Transverse colon (tissue), 4 donors: ENCODE measurements at regions not wholly inside any gene's neighbourhood (a gene's known extent, or its start where the extent isn't known, plus 50 kb on each side); places are given as distances from the start of the nearest gene placed in this dataset.

Experiments
- DNase-seq: peaks from one replicate; pipeline ENCODE4 v3.0.0-alpha.2; 2019
- H3K27ac ChIP-seq, 4 donors: fragments of 200-600 bp; sonication (generic); 2 replicates each; pipeline ENCODE4 v1.5.1; 2016 to 2018; ENCODE audit warnings: inconsistent platforms in 4 of 4
- H3K27me3 ChIP-seq: fragments of 200-600 bp; sonication (generic); 2 replicates; pipeline ENCODE4 v1.5.1; 2017; ENCODE audit warnings: inconsistent platforms
- H3K36me3 ChIP-seq, 4 donors: fragments of 200-600 bp; sonication (generic); 2 replicates each; pipeline ENCODE4 v1.5.1; 2017 to 2019; ENCODE audit warnings: inconsistent platforms in 4 of 4
- H3K4me1 ChIP-seq, 4 donors: fragments of 200-600 bp; sonication (generic); 2 replicates each; pipeline ENCODE4 v1.5.1; 2017 to 2020; ENCODE audit warnings: inconsistent platforms in 4 of 4
- H3K4me3 ChIP-seq, 4 donors: fragments of 200-600 bp; sonication (generic); 1 replicate in 1 of 4; 2 replicates in 3 of 4; pipeline versions ENCODE4 v1.5.1 to v1.6.1; 2017 to 2019; ENCODE audit warnings: inconsistent platforms in 4 of 4
- H3K9me3 ChIP-seq, 2 donors: fragments of 200-600 bp; sonication (generic); 2 replicates each; pipeline ENCODE4 v1.5.1; 2017 to 2019; ENCODE audit warnings: inconsistent platforms in 2 of 2
- EP300 ChIP-seq: sonication (generic); formaldehyde crosslinking; IDR thresholded peaks from one replicate; pipeline ENCODE4 v1.6.1; 2017; ENCODE audit warnings: antibody characterized with exemption, low read depth
- POLR2A ChIP-seq: fragments of 450-650 bp; IDR thresholded peaks from one replicate; pipeline ENCODE4 v1.6.1; 2016; ENCODE audit warnings: antibody characterized with exemption, mild to moderate bottlenecking, moderate library complexity
- POLR2AphosphoS5 ChIP-seq, 3 donors: sonication (generic); formaldehyde crosslinking; IDR thresholded peaks; one replicate each; pipeline ENCODE4 v1.6.1; 2016; ENCODE audit warnings: antibody characterized with exemption in 3 of 3
- WGBS, 2 donors: methylation state at CpG; one replicate each; pipeline ENCODE4 v1.1.5; 2018; ENCODE audit warnings: low coverage in 1 of 2; 5-methylcytosine and 5-hydroxymethylcytosine counted together
- in situ Hi-C, 4 donors: fragments of 200-750 bp; cut with MboI; loops; one replicate each; pipeline versions ENCODE4 v1.15.0 to v1.15.1; 2017; ENCODE audit warnings: low sequenced_read_pairs in 3 of 4, low pct_ligation_motif_present in 1 of 4, low pct_unique_long_range_greater_than_20kb in 1 of 4
- intact Hi-C: fragments of 100-400 bp; cut with DNase I; formaldehyde crosslinking; loops from one replicate; pipeline ENCODE4 v1.15.1; 2023; ENCODE audit warnings: low total_unique reads
- TF ChIP-seq, protein P1 (sequence below), 5 experiments: fragments of 200-600 bp in 3 of 5; fragments of 450-650 bp in 2 of 5; sonication (generic) in 3 of 5; IDR thresholded peaks; 1 replicate in 2 of 5; 2 replicates in 3 of 5; pipeline ENCODE4 v1.5.1; 2016 to 2017; ENCODE audit warnings: antibody characterized with exemption in 5 of 5, inconsistent platforms in 3 of 5, mild to moderate bottlenecking in 2 of 5, moderate library complexity in 1 of 5

- in situ Hi-C loops = no loop called here
- Histone ChIP-seq H3K36me3 (no peaks in the 10 kb centered on the region), H3K27ac (no peak overlapping the region), H3K4me3 (no peak overlapping the region), H3K9me3 (no peaks in the 10 kb centered on the region), H3K4me1 (no peaks in the 10 kb centered on the region), H3K27me3 (no peaks in the 10 kb centered on the region)
- TF ChIP-seq POLR2A (no peak), POLR2AphosphoS5 (IDR thresholded peaks at IDR 0.05) (no peak)
- DNase-seq = no peak
- WGBS, 2 donors = 73 to 75% methylated on average over 2 to 5 of the region's 5 CpGs
- intact Hi-C loops = no loop called here
Measured at GRCh38 chr5:162484986-162485385, 417.4 kb downstream of the GABRG2 start.

DNA sequence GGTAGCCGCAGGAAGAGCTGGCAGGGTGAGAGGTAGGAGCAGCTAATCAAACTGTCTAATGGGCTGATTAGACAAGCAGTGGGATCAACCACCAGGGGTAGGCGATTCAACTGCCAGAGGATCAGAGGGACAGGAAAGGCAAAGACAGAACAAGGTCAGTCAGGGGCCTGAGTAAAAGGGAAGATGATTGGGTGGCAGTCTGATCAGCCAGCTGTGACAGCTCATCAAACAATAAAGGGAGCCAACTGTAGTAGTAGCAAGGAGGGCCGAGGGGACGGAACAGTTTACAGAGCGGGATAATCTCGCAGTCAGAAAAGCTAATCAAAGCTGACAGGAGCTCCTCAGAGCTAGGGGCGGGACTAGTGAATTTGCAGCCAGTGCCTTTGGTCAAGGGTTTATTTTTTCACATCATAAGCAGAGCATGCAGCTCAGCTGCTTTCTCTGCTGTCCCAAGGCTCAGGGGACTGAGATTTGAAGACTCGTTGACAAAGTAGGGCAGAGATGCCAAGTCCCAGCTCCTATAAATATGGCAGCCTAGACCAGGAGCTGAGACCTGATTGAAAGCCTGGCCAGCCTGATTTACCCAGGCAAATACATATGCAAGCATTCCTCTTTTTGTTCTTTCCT is 418.2 kb downstream of the GABRG2 start:
- 49 to 77% methylated on average over 6 to 8 of the region's 8 CpGs for WGBS, 2 donors
- DNase-seq = no peak
- in situ Hi-C loops = no loop called here

DNA sequence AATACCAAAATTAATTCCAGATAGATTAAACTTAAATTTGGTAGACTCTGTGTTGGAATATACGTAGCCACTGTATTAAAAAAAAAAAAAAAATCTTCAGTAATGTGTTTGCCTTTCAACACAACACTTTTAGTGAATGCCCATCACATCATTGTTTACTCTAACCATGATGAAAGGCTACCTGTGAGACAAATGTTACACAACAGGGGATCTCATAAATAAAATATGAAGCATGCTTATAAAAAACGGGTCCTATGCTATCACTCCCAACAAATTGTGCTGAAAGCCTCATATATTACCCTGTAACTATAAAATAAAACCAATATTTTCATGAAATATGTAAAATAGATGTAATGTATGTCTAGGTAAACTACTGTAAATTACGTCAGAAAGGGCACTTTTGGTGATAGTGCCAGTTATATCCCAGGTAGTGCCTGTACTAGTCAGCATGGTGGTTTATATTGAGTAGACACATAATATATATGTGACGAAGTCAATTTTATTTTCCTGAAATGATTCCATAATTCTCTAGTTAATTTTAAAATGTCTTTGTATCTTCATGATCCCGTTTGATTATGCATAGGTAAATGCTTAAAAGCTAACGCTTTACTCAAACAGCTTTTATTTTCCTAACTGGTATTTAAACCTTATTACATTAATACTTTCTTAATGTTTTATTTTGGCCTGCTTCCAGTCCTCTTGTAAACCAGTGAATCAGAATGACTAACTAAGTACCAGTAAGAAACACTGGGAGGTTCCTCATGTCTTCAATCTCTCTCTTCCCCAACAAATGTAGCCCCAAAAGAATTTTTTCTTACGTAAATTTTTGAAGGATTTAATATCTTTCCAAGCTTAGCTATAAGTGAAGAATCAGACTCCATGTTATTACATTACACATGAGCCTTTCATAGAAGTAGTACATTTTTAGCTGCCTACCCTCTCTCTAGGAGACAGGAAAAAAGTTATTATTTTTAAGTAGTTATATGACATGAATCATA is 420.3 kb downstream of the GABRG2 start:
- no peak overlapping the region for H3K4me3 ChIP-seq
- H3K36me3 ChIP-seq = no peaks in the 10 kb centered on the region
- TF ChIP-seq POLR2AphosphoS5 (IDR thresholded peaks at IDR 0.05) = no peak
- TF ChIP-seq, protein P1, sequence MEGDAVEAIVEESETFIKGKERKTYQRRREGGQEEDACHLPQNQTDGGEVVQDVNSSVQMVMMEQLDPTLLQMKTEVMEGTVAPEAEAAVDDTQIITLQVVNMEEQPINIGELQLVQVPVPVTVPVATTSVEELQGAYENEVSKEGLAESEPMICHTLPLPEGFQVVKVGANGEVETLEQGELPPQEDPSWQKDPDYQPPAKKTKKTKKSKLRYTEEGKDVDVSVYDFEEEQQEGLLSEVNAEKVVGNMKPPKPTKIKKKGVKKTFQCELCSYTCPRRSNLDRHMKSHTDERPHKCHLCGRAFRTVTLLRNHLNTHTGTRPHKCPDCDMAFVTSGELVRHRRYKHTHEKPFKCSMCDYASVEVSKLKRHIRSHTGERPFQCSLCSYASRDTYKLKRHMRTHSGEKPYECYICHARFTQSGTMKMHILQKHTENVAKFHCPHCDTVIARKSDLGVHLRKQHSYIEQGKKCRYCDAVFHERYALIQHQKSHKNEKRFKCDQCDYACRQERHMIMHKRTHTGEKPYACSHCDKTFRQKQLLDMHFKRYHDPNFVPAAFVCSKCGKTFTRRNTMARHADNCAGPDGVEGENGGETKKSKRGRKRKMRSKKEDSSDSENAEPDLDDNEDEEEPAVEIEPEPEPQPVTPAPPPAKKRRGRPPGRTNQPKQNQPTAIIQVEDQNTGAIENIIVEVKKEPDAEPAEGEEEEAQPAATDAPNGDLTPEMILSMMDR (IDR thresholded peaks at IDR 0.05) = no peak
- TF ChIP-seq POLR2A = no peak
- no peak for TF ChIP-seq EP300
- WGBS, 2 donors = 67 to 72% methylated on average over 6 to 7 of the region's 7 CpGs
- DNase-seq = no peak
- intact Hi-C loops = no loop called here
- H3K27me3 ChIP-seq = no peaks in the 10 kb centered on the region
- H3K9me3 ChIP-seq = no peaks in the 10 kb centered on the region
- no peaks in the 10 kb centered on the region for H3K4me1 ChIP-seq
- no peak overlapping the region for H3K27ac ChIP-seq
- in situ Hi-C loops = no loop called here

More for the DNA sequence above, 418.2 kb downstream of the GABRG2 start:
- Histone ChIP-seq H3K27me3 (no peaks in the 10 kb centered on the region), H3K9me3 (no peaks in the 10 kb centered on the region), H3K4me1 (no peaks in the 10 kb centered on the region), H3K4me3 (no peak overlapping the region), H3K36me3 (no peaks in the 10 kb centered on the region), H3K27ac (no peak overlapping the region)
- intact Hi-C loops = no loop called here
- TF ChIP-seq, protein P1 (IDR thresholded peaks at IDR 0.05) = no peak
- no peak for TF ChIP-seq POLR2AphosphoS5 (IDR thresholded peaks at IDR 0.05)
- TF ChIP-seq EP300 = no peak
- TF ChIP-seq POLR2A = no peak

GRCh38 chr5:162496100-162496808 is 428.7 kb downstream of the GABRG2 start:
- whole genome bisulfite sequencing, 2 donors = 65 to 67% methylated on average over 5 of the region's 5 CpGs
- intact Hi-C loops = no loop called here
- H3K4me3 ChIP-seq = no peak overlapping the region
- H3K9me3 ChIP-seq = no peaks in the 10 kb centered on the region
- no peak for DNase-seq
- H3K27me3 ChIP-seq = no peaks in the 10 kb centered on the region
- in situ Hi-C loops = no loop called here
- TF ChIP-seq POLR2AphosphoS5 (IDR thresholded peaks at IDR 0.05) (no peak), POLR2A (no peak), EP300 (no peak)
- TF ChIP-seq, protein P1 (IDR thresholded peaks at IDR 0.05) = no peak
- H3K27ac ChIP-seq = no peak overlapping the region
- H3K4me1 ChIP-seq = no peaks in the 10 kb centered on the region
- no peaks in the 10 kb centered on the region for H3K36me3 ChIP-seq
